GM18907 (cell line): ENCODE measurements at regions not wholly inside any gene's neighbourhood (a gene's known extent, or its start where the extent isn't known, plus 50 kb on each side); places are given as distances from the start of the nearest gene placed in this dataset.

ENCODE experiments used
- ATAC-seq: cut with Tn5 transposase; IDR thresholded peaks from one replicate; pipeline ENCODE4 v1.9.1; 2021; ENCODE audit warnings: mild to moderate bottlenecking, moderate library complexity; ENCODE audit not compliant: unreplicated experiment

DNA sequence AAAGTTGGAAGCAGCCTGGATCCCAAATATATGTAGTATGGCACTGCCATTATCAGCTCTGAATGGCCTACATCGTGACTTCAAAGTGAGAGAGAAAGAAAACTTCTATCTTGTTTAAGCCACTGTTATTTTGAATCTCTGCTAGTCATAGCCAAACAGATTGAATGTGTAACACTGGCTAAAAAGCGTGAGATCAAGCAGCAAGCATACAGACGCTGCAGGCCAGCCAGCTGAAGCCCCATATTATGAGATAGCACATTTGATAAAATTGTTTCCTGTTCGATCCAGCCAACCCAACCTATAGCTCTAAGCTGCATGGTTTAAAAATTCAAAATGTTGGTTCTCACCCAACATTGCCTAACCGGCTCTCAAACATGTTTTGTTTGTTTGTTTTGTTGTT is 95.0 kb downstream of the DUSP6 start:
- no peak for ATAC-seq

DNA sequence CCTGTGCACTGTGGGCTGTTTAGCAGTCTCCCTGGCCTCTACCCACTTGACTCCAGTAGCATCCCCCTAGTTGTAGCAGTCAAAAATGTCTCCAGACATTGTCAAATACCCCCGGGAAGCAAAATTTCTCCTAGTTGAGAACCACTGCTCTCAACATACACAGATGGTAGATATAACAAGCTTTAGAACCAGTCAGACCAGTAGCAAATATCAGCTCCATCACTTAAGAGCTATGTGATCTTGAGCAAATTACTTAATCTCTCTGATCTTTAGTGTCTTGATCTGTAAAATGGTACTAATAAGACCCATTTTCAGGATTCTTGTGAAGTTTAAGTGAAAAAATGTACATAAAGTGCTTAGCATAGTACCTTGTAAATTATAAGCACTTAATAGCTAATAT is 96.2 kb downstream of the DUSP6 start:
- ATAC-seq = no peak

DNA sequence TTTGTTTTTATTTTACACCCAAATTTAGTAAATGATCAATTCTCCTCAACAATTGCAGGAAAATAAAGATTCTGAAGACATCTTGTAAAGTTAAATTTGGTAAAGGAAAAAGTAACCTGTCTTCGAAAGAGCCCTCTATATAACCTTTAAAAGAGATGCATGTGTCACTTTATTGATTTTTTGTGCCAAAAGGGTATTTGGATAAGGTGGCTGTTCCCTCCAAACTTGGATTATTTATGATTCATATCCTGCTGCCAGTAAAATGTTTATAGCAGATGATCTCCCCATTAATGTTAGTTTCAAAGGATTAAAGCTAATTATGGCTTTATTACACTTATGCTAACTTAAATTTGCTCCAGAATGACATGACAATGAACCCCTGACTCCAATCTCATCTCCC is 98.8 kb downstream of the DUSP6 start:
- ATAC-seq = no peak

DNA sequence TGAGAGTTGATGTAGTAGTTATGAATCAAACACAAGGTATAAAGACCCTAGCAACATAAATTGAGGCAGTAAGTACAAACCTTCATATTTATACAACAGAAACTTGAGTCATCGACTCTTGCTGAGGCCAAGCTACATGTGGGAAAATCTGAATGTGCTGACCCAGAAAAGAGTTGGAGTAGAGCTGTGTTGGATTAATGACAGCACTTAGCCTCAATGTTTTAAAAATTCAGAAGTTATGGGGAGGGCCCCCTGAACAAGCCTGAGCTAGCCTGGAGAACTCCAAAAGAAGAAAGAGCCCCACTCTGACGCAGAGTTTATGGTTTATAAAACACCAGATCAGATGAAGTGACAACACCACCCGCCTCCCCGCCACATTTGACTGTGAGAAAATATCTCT is 100.0 kb downstream of the DUSP6 start:
- ATAC-seq = no peak

DNA sequence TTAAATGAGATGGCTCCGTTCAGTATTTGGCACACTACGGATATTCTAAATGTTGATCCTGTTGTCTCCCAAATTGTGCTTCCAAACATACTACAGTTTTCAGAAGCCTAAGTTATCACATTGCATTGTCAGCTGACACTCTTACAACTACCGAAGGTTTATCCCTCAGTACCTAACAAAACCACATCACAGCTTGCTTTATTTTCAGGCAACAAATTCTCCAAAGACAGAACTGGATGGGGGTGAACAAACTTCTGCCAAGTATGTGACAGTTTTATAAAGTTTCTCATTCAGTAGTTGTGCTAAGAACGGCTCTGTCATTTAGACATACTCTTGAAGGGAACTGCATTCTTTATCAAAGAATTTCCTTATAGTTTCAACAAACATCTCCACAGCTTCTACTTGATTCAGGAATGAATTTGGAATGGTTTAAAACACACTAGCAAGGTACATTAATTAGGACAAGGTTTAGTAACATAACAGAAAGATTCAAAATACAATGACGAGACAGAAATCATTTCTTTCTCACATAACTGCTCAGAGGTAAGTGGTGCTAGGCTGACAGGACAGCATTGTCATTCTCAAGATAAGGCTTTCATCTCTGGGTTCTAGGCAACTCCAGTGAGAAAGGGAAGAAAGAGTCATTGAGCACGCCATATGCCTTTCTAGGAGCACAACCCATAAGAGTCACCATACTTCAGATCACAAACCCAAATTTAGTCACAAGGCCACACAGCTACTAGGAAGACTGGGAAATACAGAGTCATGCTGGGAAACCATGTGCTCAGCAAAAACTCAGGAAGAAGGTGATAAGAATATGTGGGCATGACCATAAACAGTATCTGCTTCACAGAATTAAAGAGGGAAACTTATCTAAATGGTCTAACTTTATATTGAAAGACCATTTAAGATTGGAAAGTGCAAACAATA is 100.7 kb downstream of the DUSP6 start:
- no peak for ATAC-seq

DNA sequence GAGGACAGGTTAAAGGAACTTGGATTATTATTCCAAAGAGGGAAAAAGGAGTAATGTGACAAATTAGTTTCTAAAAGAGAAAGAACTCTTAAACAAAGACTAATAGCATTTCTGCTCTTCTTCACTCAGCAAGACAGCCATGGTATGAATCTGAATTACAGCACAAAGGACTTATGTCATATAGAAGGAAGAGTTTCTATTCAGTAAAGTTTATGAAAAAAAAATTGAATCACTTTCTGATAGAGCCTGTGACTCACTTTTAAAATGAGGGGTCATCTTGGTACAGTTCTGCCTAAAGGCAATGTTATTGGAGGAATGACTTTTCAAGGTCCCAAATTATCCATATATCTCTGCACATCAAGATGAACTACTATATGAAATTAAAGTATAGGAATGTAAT is 101.7 kb downstream of the DUSP6 start:
- ATAC-seq = no peak

DNA sequence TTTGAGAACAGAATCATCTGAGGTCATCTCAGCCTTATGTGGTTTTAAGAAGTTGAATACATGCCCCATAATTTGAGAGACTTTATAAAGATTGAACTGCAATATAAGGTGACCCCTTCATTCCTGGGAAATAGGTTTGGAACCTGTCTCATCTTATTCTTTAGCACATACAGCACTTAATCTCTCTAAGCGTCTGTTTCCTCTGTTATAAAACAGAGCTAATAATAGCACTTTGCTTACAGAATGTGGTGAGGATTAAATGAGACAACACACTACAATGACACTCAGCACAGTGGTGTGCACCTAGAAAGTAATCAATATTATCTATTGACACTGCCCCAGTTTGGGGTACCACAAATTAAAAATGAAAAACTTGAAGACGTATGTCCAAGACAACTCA is 102.1 kb downstream of the DUSP6 start:
- no peak for ATAC-seq

DNA sequence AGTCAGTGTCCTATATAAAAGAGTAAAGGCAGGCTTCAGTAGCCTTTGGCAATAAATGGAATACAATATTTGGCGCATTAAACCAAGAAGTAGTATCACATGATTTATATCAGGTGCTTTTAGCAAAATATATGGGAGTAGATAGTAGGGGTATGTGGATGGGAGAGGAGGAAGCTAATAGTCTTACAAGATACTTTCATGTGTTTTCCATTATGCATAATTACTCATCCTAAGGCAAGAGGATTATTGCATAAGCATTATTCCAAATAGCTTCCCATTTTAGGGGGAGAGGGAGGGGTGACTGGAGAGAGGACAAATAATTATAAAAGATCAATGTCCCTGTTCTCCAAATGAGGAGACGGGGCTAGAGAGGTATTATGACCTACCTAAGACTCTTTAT is 104.3 kb downstream of the DUSP6 start:
- ATAC-seq = no peak

DNA sequence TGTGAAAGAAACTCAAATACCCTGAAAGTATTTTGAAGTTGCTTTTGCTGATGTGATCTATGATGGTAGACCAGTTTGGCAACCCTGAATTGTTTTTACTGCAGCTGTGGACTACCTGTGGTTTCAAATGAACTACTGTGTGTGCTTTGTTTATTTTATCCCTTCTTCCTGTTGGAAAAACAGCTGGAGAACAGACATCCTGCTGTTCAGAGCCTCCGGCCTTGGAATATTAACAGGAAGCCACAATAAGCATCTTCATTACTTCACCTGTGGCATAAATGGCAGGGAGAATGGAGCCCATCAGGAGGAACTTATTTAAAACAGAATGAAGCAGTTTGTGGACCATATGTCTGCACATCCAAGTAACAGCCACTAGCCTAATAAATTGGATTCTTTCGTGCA is 104.8 kb downstream of the DUSP6 start:
- ATAC-seq = no peak

DNA sequence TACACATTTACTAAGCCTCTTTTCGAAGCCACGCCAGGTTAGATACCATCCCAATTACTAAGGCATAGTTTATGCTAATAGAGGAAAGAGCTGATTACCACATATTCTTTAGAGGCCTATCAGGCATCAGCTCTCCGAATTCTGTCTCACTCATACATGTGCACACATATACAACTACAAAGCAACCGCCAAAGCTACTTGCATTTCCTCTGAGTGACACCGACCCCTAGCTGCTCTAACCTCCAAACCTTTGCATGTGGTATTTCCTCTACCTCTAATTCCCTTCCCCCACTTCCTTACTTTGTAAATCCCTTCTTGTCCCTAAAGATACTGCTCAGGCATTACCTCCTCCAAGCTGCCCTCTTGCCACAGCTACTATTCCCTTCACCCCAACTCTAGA is 107.2 kb downstream of the DUSP6 start:
- ATAC-seq = no peak

DNA sequence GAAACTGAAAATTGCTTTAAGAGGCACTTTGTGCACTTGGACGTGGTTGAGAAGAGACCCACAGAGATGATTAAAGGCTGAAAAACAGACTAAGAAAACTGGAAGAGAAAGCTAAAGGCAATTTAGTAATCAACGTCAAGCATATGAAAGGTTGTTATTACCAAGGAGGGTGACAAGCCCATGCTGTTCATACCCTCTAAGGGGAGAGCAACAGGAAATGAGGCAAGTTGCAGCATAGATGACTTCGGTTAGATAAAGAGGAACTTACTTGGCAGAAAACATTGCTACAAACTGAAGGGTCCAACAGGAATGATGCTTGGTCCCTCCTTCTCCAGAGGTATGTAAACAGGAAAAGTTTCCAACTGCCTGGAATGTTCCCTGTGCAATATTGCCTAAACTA is 107.8 kb downstream of the DUSP6 start:
- ATAC-seq = no peak

DNA sequence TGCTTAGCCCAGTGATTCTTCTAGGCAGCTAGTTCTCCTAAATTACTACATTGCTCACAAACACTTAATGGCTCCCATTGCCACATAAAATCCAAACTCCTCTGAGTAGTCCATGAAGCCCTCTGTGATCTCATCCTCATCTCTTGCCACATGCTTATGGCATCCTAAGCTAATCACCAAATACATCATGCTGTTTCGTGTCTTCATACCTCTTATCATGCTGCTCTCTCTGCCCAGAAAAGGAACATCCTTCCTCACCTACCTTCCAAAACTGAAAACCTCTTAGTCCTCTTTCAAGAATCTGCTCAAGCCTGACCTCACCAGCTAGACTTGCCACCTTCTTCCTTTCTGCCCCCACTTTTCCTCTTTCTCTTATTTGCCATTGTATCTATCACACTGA is 108.5 kb downstream of the DUSP6 start:
- no peak for ATAC-seq

DNA sequence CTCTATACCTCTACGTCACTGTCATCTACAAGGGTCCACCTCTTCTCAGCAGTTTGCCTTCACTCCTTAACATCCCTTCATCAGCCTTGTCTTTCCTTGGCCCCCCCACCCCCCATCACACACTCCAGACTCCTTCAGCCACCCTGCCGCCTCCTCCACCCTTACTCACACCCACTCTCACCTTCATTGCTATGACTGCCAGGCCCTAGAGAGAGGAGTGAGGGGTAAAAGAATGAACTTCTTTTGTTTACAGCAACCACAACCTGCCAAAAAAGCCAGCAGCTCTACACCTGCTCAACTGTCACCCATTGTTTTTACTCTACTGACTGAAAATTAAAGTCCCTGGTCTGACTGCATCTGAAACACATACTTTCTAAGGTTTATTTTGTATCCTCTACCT is 112.8 kb downstream of the DUSP6 start:
- ATAC-seq = no peak

DNA sequence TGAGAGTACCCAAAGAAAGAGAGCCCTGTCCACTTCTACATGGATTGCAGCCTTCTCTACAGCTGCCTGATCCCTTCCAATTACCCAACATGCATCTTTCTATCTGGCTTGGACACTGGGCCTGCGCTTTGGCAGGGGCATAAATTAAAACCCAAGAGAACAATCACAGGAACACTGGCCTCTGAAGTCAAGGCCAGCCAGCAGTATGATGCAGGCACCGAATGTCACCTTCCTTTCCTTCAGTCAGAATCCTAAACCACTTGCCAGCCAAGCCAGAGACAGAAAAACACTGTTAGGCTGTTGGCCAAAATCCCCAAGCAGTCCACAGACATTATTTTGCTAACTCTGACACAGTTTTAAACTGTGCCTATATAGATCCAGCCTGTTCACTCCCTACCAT is 113.7 kb downstream of the DUSP6 start:
- no peak for ATAC-seq

DNA sequence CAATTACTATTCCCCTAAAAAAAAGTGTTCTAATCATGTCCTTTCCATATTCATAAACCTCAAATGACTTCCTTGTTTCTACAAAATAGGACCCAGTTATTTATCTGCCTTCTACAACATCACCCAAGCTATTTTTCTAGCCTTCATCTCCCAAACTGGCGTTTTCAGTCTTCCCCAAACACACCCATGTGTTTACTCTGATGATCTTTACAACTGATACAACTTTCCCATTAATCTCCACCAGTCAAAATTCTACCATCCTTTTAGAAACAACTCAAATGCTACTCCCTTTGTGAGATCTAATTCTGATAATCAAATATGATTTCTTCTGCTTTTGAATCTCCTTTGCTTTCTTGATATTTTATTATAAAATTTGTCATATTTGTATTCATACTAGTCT is 114.5 kb downstream of the DUSP6 start:
- ATAC-seq = no peak

DNA sequence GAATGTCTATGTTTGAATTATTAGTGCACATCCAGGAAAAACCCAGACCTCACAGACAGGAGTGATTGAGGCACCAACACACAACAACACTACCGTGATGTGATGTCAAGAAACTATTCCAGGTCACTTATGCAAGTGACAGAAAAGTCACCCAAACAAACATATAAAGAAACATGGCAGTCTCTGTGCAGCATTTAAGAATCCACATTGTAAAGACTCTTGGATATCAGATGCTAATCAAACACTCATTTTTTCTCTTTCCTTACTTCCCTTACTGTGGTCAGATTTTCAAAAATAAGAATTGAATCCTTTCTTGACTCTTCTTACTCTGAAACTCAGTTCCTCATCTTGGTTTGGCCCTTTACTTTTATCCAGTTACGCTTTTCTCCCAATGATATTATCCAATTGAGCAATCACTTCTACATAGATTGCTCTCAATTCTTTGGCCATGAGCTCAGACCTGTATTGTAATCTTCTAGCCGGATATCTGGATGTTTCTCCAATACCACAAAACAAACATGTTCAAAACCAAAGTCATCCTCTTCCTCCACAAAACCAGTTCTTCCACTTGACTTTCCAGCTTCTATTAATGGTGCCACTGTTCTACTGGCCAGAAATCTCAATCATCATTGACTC is 115.4 kb downstream of the DUSP6 start:
- no peak for ATAC-seq

DNA sequence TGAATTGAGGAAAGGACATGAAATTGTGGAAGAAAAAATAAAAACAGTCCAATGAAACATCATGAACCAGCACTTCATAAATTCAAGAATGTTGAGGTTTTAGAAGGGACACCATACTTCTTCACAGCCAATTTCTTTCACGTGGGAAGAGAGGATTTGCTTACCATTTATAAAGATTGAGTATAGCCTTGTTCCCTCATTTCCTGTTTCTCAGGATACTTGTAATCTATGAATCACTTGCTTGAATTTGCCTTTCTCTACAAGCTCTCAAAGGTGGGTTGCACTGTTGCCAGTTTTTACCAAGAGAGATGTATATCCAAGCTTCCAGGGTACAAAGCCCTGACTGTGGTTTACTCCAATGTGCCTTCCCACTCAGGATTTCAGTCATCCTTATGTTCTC is 116.1 kb downstream of the DUSP6 start:
- ATAC-seq = no peak

DNA sequence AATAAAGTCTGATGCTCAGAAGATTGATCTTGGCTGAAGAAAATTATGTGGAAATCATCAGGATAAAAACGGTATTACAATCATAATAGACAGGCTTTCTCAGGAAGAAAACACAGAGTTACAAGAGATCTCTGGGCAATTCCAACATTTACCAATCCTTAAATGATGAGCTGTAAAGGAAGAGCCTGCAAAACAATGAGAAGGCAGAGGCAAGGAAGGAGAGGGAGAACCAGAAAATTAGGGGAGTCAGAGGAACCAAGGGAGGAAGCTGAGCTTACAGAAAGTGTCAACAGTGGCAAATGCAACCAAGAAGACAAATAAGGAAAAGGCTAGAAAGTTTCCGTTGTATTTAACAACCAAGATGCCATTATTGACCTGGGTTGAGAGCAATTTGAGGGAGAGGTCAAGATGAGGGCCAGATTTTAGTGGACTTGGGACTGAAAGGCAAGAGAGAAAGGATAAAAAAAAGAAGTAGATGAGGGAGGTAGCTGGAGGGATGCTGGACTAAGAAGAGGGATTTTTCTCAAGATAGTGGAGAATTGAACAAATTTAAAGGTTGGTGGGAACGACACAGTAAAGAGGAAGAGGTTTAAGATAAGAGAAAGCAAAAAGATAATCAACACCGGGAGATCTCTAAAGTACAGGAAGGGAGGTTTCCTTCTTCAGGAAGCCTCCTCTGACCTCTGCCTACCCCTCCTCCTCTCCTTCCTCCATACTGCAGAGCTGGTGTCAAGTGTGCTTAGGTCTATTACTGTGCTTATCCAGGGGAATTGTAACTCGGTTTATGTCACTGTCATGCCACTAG is 116.9 kb downstream of the DUSP6 start:
- ATAC-seq = no peak

DNA sequence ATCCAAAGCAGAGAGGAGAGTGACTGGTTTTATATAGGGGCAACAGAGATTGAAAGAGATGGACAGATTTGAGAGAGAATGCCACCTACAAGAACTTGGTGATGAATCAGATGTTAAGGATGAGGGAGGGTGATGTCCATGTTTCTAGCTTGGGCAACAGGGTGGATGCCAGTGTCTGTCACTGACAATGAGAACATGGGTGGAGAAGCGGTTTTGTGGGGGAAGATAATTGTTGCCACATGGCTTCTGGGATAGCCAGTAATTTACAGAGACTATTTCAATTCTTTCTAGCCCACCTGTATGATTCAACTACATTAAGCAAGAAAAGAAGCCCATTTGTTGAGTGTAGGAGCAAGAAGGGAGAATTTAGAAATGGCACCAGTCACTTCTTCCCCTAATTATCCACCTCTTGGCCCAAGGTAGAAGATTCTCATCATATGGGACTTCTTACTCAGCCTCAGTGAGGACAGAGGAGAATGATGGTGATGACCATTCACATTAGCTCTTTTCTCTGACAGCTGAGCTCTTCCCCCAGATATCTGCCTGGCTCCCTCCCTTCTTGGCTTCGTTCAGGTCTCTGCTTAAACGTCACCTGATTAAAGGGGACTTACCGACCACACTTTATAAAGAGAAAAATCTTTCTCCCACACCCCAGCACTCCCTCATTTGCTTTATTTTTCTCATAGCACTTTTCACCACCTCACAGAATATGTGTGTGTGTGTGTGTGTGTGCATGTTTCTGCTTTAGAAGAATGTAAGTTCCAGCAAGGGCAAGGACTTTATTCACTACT is 117.8 kb downstream of the DUSP6 start:
- ATAC-seq = no peak

DNA sequence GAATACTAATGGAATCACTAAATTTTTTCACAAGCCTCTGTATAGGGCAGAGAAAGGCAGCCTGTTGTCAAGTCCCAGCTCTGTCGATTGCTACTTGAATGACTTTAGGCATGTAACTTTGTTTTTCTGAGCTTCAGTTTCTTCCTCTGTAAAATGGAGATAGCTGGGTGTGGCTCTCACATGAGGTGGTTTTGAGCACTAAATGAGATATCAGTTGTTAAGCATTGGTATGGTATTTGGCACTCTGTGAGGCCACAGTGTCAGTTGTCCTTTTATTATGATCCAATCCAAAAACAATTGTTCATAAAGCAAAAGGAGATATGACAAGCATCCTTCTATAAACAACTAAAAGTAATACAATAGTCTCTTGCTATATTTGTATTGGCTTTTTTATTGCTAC is 120.6 kb downstream of the DUSP6 start:
- no peak for ATAC-seq
